ENCODE measurements at regions not wholly inside any gene's neighbourhood (a gene's known extent, or its start where the extent isn't known, plus 50 kb on each side); places are given as distances from the start of the nearest gene placed in this dataset.

GRCh38 chr1:119276558-119276957 is 92.0 kb upstream of the HAO2 start:
- no peak overlapping the region for H3K4me3 ChIP-seq (replicated peaks; ENCODE audit: insufficient read depth, low read length)
- H3K27ac ChIP-seq (replicated peaks) = no peak overlapping the region
- TF ChIP-seq CTCF (IDR thresholded peaks at IDR 0.05; ENCODE audit: insufficient read depth, low read length) (no peak), GABPA (IDR thresholded peaks at IDR 0.05; ENCODE audit: low read depth) (no peak), REST (IDR thresholded peaks at IDR 0.05; ENCODE audit: insufficient replicate concordance, low read depth) (no peak), SPI1 (IDR thresholded peaks at IDR 0.05; ENCODE audit: borderline replicate concordance, low read depth) (no peak), POLR2AphosphoS5 (IDR thresholded peaks at IDR 0.05; ENCODE audit: low read depth) (no peak)
- DNase-seq (ENCODE audit: low read depth in 1 of 2, low spot score in 1 of 2) = no peak
- H3K27me3 ChIP-seq (ENCODE audit: insufficient read depth, poor library complexity, severe bottlenecking) = no peaks in the 10 kb centered on the region

GRCh38 chr1:119279456-119280381 is 88.9 kb upstream of the HAO2 start:
- Histone ChIP-seq H3K27ac (replicated peaks) (no peak overlapping the region), H3K27me3 (ENCODE audit: insufficient read depth, poor library complexity, severe bottlenecking) (no peaks in the 10 kb centered on the region), H3K4me3 (replicated peaks; ENCODE audit: insufficient read depth, low read length) (no peak overlapping the region)
- no peak for DNase-seq (ENCODE audit: low read depth in 1 of 2, low spot score in 1 of 2)
- TF ChIP-seq POLR2AphosphoS5 (IDR thresholded peaks at IDR 0.05; ENCODE audit: low read depth) = no peak
- no peak for TF ChIP-seq SPI1 (IDR thresholded peaks at IDR 0.05; ENCODE audit: borderline replicate concordance, low read depth)
- no peak for TF ChIP-seq CTCF (IDR thresholded peaks at IDR 0.05; ENCODE audit: insufficient read depth, low read length)
- TF ChIP-seq REST (IDR thresholded peaks at IDR 0.05; ENCODE audit: insufficient replicate concordance, low read depth) = no peak
- no peak for TF ChIP-seq GABPA (IDR thresholded peaks at IDR 0.05; ENCODE audit: low read depth)

- H3K4me3 ChIP-seq (replicated peaks; ENCODE audit: insufficient read depth, low read length) = no peak overlapping the region
- TF ChIP-seq GABPA (IDR thresholded peaks at IDR 0.05; ENCODE audit: low read depth) = no peak
- no peak for TF ChIP-seq SPI1 (IDR thresholded peaks at IDR 0.05; ENCODE audit: borderline replicate concordance, low read depth)
- TF ChIP-seq POLR2AphosphoS5 (IDR thresholded peaks at IDR 0.05; ENCODE audit: low read depth) = no peak
- TF ChIP-seq CTCF (IDR thresholded peaks at IDR 0.05; ENCODE audit: insufficient read depth, low read length) = no peak
- TF ChIP-seq REST (IDR thresholded peaks at IDR 0.05; ENCODE audit: insufficient replicate concordance, low read depth) = no peak
- no peak for DNase-seq (ENCODE audit: low read depth in 1 of 2, low spot score in 1 of 2)
These were observed 83.1 kb upstream of the HAO2 start for GRCh38 chr1:119285482-119285881.

More at GRCh38 chr1:119285482-119285881, 83.1 kb upstream of the HAO2 start:
- Histone ChIP-seq H3K27ac (replicated peaks) (no peak overlapping the region), H3K27me3 (ENCODE audit: insufficient read depth, poor library complexity, severe bottlenecking) (no peaks in the 10 kb centered on the region)

Data from HL-60 (cell line).